Suprapubic skin (tissue), 4 donors: ENCODE measurements at regions not wholly inside any gene's neighbourhood (a gene's known extent, or its start where the extent isn't known, plus 50 kb on each side); places are given as distances from the start of the nearest gene placed in this dataset.

Source experiments
- DNase-seq, 2 donors: peaks; one replicate each; pipeline ENCODE4 v3.0.0-alpha.2; 2019; ENCODE audit warnings: low spot score in 2 of 2
- H3K27ac ChIP-seq: fragments of 200-600 bp; sonication (generic); one replicate; pipeline ENCODE4 v1.5.1; 2019
- H3K27me3 ChIP-seq: fragments of 200-600 bp; sonication (generic); one replicate; pipeline ENCODE4 v1.5.1; 2019
- H3K36me3 ChIP-seq: fragments of 200-600 bp; sonication (generic); one replicate; pipeline ENCODE4 v1.5.1; 2019
- H3K4me1 ChIP-seq: fragments of 200-600 bp; sonication (generic); one replicate; pipeline ENCODE4 v1.5.1; 2019
- H3K4me3 ChIP-seq: fragments of 200-600 bp; sonication (generic); one replicate; pipeline ENCODE4 v1.5.1; 2019; ENCODE audit warnings: mild to moderate bottlenecking
- H3K9me3 ChIP-seq: fragments of 200-600 bp; sonication (generic); one replicate; pipeline ENCODE4 v1.5.1; 2019
- EP300 ChIP-seq: sonication (generic); formaldehyde crosslinking; IDR thresholded peaks from one replicate; pipeline ENCODE4 v1.6.1; 2017; ENCODE audit warnings: antibody characterized with exemption
- POLR2A ChIP-seq, 2 donors: fragments of 450-650 bp; IDR thresholded peaks; one replicate each; pipeline ENCODE4 v1.6.1; 2017; ENCODE audit warnings: antibody characterized with exemption in 2 of 2, mild to moderate bottlenecking in 2 of 2, moderate library complexity in 2 of 2
- POLR2AphosphoS5 ChIP-seq, 3 donors: sonication (generic); formaldehyde crosslinking; IDR thresholded peaks; one replicate each; pipeline ENCODE4 v1.6.1; 2017; ENCODE audit warnings: antibody characterized with exemption in 3 of 3
- WGBS: methylation state at CpG from one replicate; pipeline ENCODE4 v1.1.5; 2018; 5-methylcytosine and 5-hydroxymethylcytosine counted together
- TF ChIP-seq, protein P1 (sequence below), 2 donors: fragments of 200-600 bp in 1 of 2; fragments of 450-650 bp in 1 of 2; sonication (generic) in 1 of 2; IDR thresholded peaks; one replicate each; pipeline ENCODE4 v1.5.1; 2016 to 2019; ENCODE audit warnings: antibody characterized with exemption in 2 of 2, mild to moderate bottlenecking in 1 of 2, moderate library complexity in 1 of 2

DNA sequence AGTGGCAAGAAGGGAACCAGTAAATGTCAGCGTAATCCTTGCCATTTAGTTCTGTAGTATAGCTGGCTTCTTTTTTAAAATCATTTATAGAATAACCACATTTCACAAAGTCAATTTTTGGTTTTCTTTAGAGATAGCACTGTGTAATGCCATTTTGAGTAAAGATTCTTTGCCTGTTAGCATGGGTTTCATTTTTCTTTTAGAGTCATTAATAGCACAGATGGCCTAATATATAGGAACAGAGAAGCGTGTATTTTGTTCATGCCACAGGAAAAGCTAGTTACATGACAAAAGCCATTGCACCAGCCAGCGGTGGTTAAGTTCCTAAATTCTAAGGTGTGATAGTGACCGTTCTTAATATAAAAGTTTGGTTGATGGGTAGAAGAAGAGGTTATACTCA is 1363.9 kb downstream of the MAT2B start:
- H3K4me3 ChIP-seq, result no peak overlapping the region
- TF ChIP-seq POLR2AphosphoS5 (IDR thresholded peaks at IDR 0.05), result no peak
- no peak for TF ChIP-seq EP300
- TF ChIP-seq, protein P1, sequence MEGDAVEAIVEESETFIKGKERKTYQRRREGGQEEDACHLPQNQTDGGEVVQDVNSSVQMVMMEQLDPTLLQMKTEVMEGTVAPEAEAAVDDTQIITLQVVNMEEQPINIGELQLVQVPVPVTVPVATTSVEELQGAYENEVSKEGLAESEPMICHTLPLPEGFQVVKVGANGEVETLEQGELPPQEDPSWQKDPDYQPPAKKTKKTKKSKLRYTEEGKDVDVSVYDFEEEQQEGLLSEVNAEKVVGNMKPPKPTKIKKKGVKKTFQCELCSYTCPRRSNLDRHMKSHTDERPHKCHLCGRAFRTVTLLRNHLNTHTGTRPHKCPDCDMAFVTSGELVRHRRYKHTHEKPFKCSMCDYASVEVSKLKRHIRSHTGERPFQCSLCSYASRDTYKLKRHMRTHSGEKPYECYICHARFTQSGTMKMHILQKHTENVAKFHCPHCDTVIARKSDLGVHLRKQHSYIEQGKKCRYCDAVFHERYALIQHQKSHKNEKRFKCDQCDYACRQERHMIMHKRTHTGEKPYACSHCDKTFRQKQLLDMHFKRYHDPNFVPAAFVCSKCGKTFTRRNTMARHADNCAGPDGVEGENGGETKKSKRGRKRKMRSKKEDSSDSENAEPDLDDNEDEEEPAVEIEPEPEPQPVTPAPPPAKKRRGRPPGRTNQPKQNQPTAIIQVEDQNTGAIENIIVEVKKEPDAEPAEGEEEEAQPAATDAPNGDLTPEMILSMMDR (IDR thresholded peaks at IDR 0.05), result no peak
- no peak for TF ChIP-seq POLR2A (IDR thresholded peaks at IDR 0.05)
- no peak overlapping the region for H3K27ac ChIP-seq
- WGBS, result 91% methylated on average over 4 of the region's 4 CpGs
- no peaks in the 10 kb centered on the region for H3K36me3 ChIP-seq
- no peaks in the 10 kb centered on the region for H3K4me1 ChIP-seq
- H3K9me3 ChIP-seq, result no peaks in the 10 kb centered on the region
- no peak for DNase-seq
- no peaks in the 10 kb centered on the region for H3K27me3 ChIP-seq

DNA sequence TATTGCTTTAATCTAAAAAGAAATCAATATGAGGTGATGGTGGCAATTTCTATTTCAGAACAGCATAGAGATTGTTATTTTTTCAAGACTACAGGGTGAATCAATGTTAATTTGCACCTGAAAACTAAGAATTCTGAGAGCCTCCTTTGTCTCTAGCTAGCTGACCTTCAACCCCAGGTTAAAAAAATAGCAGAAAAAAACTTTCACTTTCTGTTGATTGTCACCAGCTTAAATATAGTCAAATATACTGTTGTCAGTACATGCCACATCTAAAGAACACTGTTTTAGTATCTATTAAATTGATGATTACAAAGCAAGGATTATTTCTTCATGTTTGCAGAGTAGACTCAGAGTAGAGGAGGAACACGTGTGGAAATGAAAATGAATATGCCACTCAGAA is 1371.4 kb downstream of the MAT2B start:
- H3K9me3 ChIP-seq, result no peaks in the 10 kb centered on the region
- no peak overlapping the region for H3K4me3 ChIP-seq
- no peaks in the 10 kb centered on the region for H3K27me3 ChIP-seq
- WGBS, result 79% methylated on average over 1 of the region's 1 CpG
- H3K36me3 ChIP-seq, result no peaks in the 10 kb centered on the region
- no peak overlapping the region for H3K27ac ChIP-seq
- H3K4me1 ChIP-seq, result no peaks in the 10 kb centered on the region
- DNase-seq, result no peak
- TF ChIP-seq POLR2AphosphoS5 (IDR thresholded peaks at IDR 0.05) (no peak), POLR2A (IDR thresholded peaks at IDR 0.05) (no peak)

DNA sequence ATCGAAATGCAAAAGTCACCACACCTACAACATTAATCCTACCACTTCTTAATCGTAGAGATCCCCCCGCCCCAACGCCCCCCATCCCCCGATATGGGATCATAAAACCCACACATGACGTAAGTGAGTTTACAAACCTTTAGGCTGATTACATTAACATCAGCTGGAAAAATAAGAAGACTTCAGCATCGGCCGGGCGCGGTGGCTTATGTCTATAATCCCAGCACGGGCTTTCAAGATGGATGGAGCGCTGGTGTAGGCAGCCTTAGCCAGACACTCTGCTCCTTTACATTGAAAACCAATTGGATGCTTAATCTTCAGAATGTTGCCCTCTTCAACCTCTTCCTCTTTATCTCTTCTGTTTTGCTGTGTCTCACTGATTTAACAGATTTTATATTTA is 1376.0 kb downstream of the MAT2B start:
- H3K36me3 ChIP-seq, result no peaks in the 10 kb centered on the region
- no peaks in the 10 kb centered on the region for H3K9me3 ChIP-seq
- WGBS, result 95% methylated on average over 12 of the region's 12 CpGs
- H3K4me3 ChIP-seq, result no peak overlapping the region
- TF ChIP-seq POLR2A (IDR thresholded peaks at IDR 0.05), result no peak
- TF ChIP-seq EP300, result no peak
- TF ChIP-seq, protein P1 (IDR thresholded peaks at IDR 0.05), result no peak
- no peak for TF ChIP-seq POLR2AphosphoS5 (IDR thresholded peaks at IDR 0.05)
- H3K4me1 ChIP-seq, result no peaks in the 10 kb centered on the region
- no peak overlapping the region for H3K27ac ChIP-seq
- H3K27me3 ChIP-seq, result no peaks in the 10 kb centered on the region
- DNase-seq, result no peak

DNA sequence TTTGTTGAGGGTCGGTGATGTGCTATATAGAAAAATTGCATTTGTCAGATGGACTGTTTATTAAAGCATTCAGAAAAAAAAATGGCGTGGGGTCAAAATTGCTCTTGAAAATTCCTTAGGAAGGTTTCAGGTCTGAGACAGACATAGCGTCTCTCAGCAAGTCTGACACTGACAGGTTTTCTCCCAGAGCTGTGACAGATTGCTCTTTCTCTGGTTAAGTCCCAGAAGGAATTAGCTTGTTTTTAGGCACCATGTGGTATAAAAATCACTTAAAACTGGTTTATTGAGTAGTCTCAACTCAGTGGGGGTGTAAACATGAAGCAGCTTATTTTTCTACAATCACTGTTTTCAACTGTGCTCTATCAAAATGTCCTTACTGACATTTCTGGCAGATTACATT is 1379.8 kb downstream of the MAT2B start:
- H3K4me1 ChIP-seq, result no peaks in the 10 kb centered on the region
- WGBS, result 65% methylated on average over 3 of the region's 3 CpGs
- H3K27ac ChIP-seq, result no peak overlapping the region
- TF ChIP-seq EP300, result no peak
- no peak for DNase-seq
- no peaks in the 10 kb centered on the region for H3K9me3 ChIP-seq
- H3K36me3 ChIP-seq, result no peaks in the 10 kb centered on the region
- no peak overlapping the region for H3K4me3 ChIP-seq
- H3K27me3 ChIP-seq, result no peaks in the 10 kb centered on the region

DNA sequence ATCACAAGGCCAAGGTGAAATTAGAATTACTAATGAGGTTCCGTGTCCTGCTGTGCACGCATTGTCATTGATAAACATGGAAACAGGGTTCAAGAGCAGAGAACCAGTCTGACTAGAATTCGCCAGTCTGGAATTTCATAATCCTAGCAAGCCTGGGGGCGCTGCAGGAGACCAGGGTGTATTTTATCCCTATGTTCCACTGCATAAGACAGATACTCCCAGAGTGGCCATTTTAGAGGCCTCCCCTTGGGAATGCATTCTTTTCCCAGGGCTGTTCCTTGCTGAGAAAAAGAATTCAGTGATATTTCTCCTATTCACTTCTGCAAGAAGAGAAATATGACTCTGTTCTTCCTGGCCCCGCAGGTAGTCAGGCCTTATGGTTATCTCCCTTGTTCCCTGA is 1387.7 kb downstream of the MAT2B start:
- H3K36me3 ChIP-seq, result no peaks in the 10 kb centered on the region
- 72% methylated on average over 5 of the region's 5 CpGs for WGBS

DNA sequence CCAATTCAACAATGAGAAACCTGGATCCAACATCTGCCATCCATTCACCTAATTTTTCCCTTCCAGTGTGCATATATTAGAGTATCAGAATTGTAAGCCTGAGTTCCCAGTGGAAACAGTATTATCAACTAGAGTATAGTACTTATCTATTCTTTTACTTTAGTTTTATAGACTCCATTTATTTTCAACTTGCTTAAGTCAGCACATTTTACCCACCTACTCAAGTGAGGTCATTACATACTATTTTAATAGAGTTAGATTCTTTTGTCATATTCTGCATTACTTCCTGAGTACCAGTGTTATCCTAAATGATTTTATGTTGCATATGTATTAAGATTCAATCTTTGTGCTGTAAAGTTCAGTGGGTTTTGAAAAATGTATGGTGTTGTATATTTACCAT is 1393.3 kb downstream of the MAT2B start:
- Histone ChIP-seq H3K4me1 (no peaks in the 10 kb centered on the region), H3K27me3 (no peaks in the 10 kb centered on the region), H3K4me3 (no peak overlapping the region), H3K36me3 (no peaks in the 10 kb centered on the region), H3K9me3 (no peaks in the 10 kb centered on the region), H3K27ac (no peak overlapping the region)
- DNase-seq, result no peak
- no peak for TF ChIP-seq POLR2AphosphoS5 (IDR thresholded peaks at IDR 0.05)
- TF ChIP-seq EP300, result no peak
- TF ChIP-seq POLR2A (IDR thresholded peaks at IDR 0.05), result no peak
- TF ChIP-seq, protein P1 (IDR thresholded peaks at IDR 0.05), result no peak

More for the DNA sequence above, 1387.7 kb downstream of the MAT2B start:
- peaks cover 8% of the 10 kb centered on the region for H3K9me3 ChIP-seq
- no peak overlapping the region for H3K4me3 ChIP-seq
- no peak for DNase-seq
- H3K4me1 ChIP-seq, result no peaks in the 10 kb centered on the region
- TF ChIP-seq POLR2AphosphoS5 (IDR thresholded peaks at IDR 0.05) (no peak), POLR2A (IDR thresholded peaks at IDR 0.05) (no peak), EP300 (no peak)
- TF ChIP-seq, protein P1 (IDR thresholded peaks at IDR 0.05), result no peak
- H3K27me3 ChIP-seq, result no peaks in the 10 kb centered on the region
- no peak overlapping the region for H3K27ac ChIP-seq
